OCI-LY1 (cell line): ENCODE measurements at regions not wholly inside any gene's neighbourhood (a gene's known extent, or its start where the extent isn't known, plus 50 kb on each side); places are given as distances from the start of the nearest gene placed in this dataset.

ENCODE experiments used
- H2AFZ ChIP-seq: fragments of 200-600 bp; sonication (generic), shearing (Covaris generic); 2 replicates; pipeline ENCODE4 v1.6.0; 2014; ENCODE audit warnings: antibody characterized with exemption, mild to moderate bottlenecking, low read length
- H3F3A ChIP-seq: fragments of 200-600 bp; sonication (generic), shearing (Covaris generic); 2 replicates; pipeline ENCODE4 v1.6.0; 2014; ENCODE audit warnings: mild to moderate bottlenecking, antibody characterized with exemption, low read length, moderate library complexity; ENCODE audit not compliant: insufficient read depth
- H3K27ac ChIP-seq: fragments of 200-600 bp; sonication (generic); 2 replicates; pipeline ENCODE4 v1.5.1; 2014; ENCODE audit warnings: low read length, mixed run types, mild to moderate bottlenecking, low read depth; ENCODE audit not compliant: poor library complexity, severe bottlenecking
- H3K27me3 ChIP-seq: fragments of 200-600 bp; sonication (generic); 2 replicates; pipeline ENCODE4 v1.6.0; 2014; ENCODE audit warnings: antibody characterized with exemption, mild to moderate bottlenecking, low read length, moderate library complexity; ENCODE audit not compliant: insufficient read depth
- H3K36me3 ChIP-seq: fragments of 200-600 bp; sonication (generic); 2 replicates; pipeline ENCODE4 v1.6.1; 2014; ENCODE audit warnings: mild to moderate bottlenecking, antibody characterized with exemption, low read length, moderate library complexity, mixed read lengths; ENCODE audit not compliant: insufficient read depth
- H3K4me1 ChIP-seq: fragments of 200-600 bp; sonication (generic); 2 replicates; pipeline ENCODE4 v1.5.1; 2014; ENCODE audit warnings: mild to moderate bottlenecking, low read length, moderate library complexity; ENCODE audit not compliant: insufficient read depth, severe bottlenecking
- H3K4me2 ChIP-seq: fragments of 200-600 bp; sonication (generic), shearing (Covaris generic); 2 replicates; pipeline ENCODE4 v1.6.1; 2014; ENCODE audit warnings: low read length
- H3K4me3 ChIP-seq: fragments of 200-600 bp; sonication (generic); 2 replicates; pipeline ENCODE4 v1.5.1; 2014; ENCODE audit warnings: low read length, low read depth, mild to moderate bottlenecking, mixed read lengths; ENCODE audit not compliant: poor library complexity, severe bottlenecking
- H3K79me2 ChIP-seq: fragments of 200-600 bp; shearing (Covaris generic); 2 replicates; pipeline ENCODE4 v1.6.1; 2016; ENCODE audit warnings: mixed run types, low read length, mixed read lengths; ENCODE audit not compliant: insufficient read depth
- H3K9ac ChIP-seq: fragments of 200-600 bp; sonication (generic), shearing (Covaris generic); 2 replicates; pipeline ENCODE4 v1.6.1; 2014; ENCODE audit warnings: mild to moderate bottlenecking, low read length, mixed read lengths
- H3K9me2 ChIP-seq: fragments of 200-600 bp; sonication (generic), shearing (Covaris generic); 2 replicates; pipeline ENCODE4 v1.6.1; 2014; ENCODE audit warnings: low read depth, mild to moderate bottlenecking, low read length, mixed read lengths
- H3K9me3 ChIP-seq: fragments of 200-600 bp; shearing (Covaris generic); 2 replicates; pipeline ENCODE4 v1.6.1; 2014; ENCODE audit warnings: low read length, mixed read lengths
- H4K20me1 ChIP-seq: fragments of 200-600 bp; sonication (generic), shearing (Covaris generic); 2 replicates; pipeline ENCODE4 v1.6.0; 2016; ENCODE audit warnings: mild to moderate bottlenecking, low read length; ENCODE audit not compliant: insufficient read depth
- CTCF ChIP-seq: fragments of 200-600 bp; sonication (generic), shearing (Covaris generic); IDR thresholded peaks from 2 replicates; pipeline ENCODE4 v1.5.1; 2017; ENCODE audit warnings: mild to moderate bottlenecking, antibody characterized with exemption, low read length, moderate library complexity, mixed read lengths
- EZH2 ChIP-seq: fragments of 200-600 bp; sonication (generic), shearing (Covaris generic); IDR thresholded peaks from 2 replicates; pipeline ENCODE4 v1.8.0; 2017; ENCODE audit warnings: borderline replicate concordance, mixed run types, mild to moderate bottlenecking, antibody characterized with exemption, low read length, moderate library complexity, mixed read lengths

GRCh38 chr1:60573726-60574409 is 500.3 kb upstream of the C1orf87 start:
- H3K9ac ChIP-seq = no peak overlapping the region
- no peaks in the 10 kb centered on the region for H3K27me3 ChIP-seq
- no peaks in the 10 kb centered on the region for H3K9me2 ChIP-seq
- H3K4me3 ChIP-seq = no peak overlapping the region
- H3K27ac ChIP-seq = no peak overlapping the region
- H2AFZ ChIP-seq = no peak overlapping the region
- no peaks in the 10 kb centered on the region for H3K9me3 ChIP-seq
- H4K20me1 ChIP-seq = no peaks in the 10 kb centered on the region
- TF ChIP-seq EZH2 (no peak), CTCF (no peak)
- H3K4me2 ChIP-seq = no peak overlapping the region
- no peaks in the 10 kb centered on the region for H3F3A ChIP-seq
- H3K36me3 ChIP-seq = no peaks in the 10 kb centered on the region
- H3K4me1 ChIP-seq = no peaks in the 10 kb centered on the region
- no peaks in the 10 kb centered on the region for H3K79me2 ChIP-seq

GRCh38 chr1:60573121-60573520 is 499.6 kb upstream of the C1orf87 start:
- H2AFZ ChIP-seq = no peak overlapping the region
- H3K79me2 ChIP-seq = no peaks in the 10 kb centered on the region
- no peaks in the 10 kb centered on the region for H3K27me3 ChIP-seq
- no peak overlapping the region for H3K4me2 ChIP-seq
- no peaks in the 10 kb centered on the region for H3K4me1 ChIP-seq
- no peaks in the 10 kb centered on the region for H4K20me1 ChIP-seq
- no peak overlapping the region for H3K4me3 ChIP-seq
- H3K9me3 ChIP-seq = no peaks in the 10 kb centered on the region
- H3K36me3 ChIP-seq = no peaks in the 10 kb centered on the region
- no peak overlapping the region for H3K9ac ChIP-seq
- no peak overlapping the region for H3K27ac ChIP-seq
- H3F3A ChIP-seq = no peaks in the 10 kb centered on the region
- H3K9me2 ChIP-seq = no peaks in the 10 kb centered on the region
- no peak for TF ChIP-seq CTCF
- TF ChIP-seq EZH2 = no peak

DNA sequence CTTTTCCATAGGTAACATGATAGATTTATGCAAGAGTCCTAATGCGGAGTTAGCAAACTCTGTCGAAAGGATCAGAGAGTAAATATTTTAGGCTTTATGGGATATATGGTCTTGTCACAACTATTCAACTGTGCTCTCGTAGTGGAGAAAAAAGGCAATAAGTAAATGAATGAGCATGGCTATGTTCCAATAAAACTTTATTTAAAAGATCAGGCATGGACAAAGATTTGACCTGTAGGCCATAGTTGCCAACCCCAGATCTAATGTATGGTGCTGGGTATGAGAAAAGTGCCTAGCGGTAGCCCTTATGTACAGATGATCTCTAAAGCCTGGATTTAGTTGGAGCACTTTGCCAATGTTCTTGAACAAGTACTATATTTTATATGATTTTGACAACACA is 498.8 kb upstream of the C1orf87 start:
- Histone ChIP-seq H3K4me2 (no peak overlapping the region), H3K4me1 (no peaks in the 10 kb centered on the region), H3K9ac (no peak overlapping the region), H4K20me1 (no peaks in the 10 kb centered on the region), H3K79me2 (no peaks in the 10 kb centered on the region), H3F3A (no peaks in the 10 kb centered on the region), H3K27me3 (no peaks in the 10 kb centered on the region), H3K36me3 (no peaks in the 10 kb centered on the region), H3K27ac (no peak overlapping the region), H2AFZ (no peak overlapping the region), H3K4me3 (no peak overlapping the region), H3K9me3 (no peaks in the 10 kb centered on the region), H3K9me2 (no peaks in the 10 kb centered on the region)
- TF ChIP-seq EZH2 = no peak
- no peak for TF ChIP-seq CTCF
